Prostate gland (tissue), 2 donors: ENCODE measurements at regions not wholly inside any gene's neighbourhood (a gene's known extent, or its start where the extent isn't known, plus 50 kb on each side); places are given as distances from the start of the nearest gene placed in this dataset.

ENCODE experiments used
- POLR2A ChIP-seq: fragments of 450-650 bp; IDR thresholded peaks from one replicate; pipeline ENCODE4 v1.6.1; 2016; ENCODE audit warnings: antibody characterized with exemption, mild to moderate bottlenecking
- TF ChIP-seq, protein P1 (sequence below), 4 experiments: fragments of 200-600 bp in 2 of 4; fragments of 450-650 bp in 2 of 4; sonication (generic) in 2 of 4; IDR thresholded peaks; 1 replicate in 3 of 4; 2 replicates in 1 of 4; pipeline ENCODE4 v1.5.1; 2016 to 2019; ENCODE audit warnings: antibody characterized with exemption in 4 of 4, mild to moderate bottlenecking in 2 of 4, moderate library complexity in 2 of 4

DNA sequence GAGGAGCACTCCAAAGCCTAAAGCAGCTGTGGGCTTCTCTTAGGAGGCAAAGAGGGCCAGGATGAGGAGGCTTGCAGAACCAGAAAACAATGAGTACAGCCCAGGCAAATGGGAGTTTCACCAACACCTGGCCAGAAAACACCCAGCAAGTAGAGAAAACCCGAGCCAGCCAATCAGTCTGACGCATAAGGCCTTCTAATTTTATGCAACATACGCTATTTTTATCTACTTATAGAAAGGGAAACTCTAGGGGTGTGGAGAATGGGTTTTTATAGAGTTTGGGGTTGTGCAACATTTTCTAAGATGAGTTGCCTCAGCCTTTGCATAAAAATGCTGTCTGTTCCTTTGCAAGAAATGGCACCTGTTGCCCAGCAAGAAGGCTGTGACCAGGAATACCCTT, 529.0 kb upstream of the CDH5 start:
- TF ChIP-seq POLR2A: no peak
- TF ChIP-seq, protein P1, sequence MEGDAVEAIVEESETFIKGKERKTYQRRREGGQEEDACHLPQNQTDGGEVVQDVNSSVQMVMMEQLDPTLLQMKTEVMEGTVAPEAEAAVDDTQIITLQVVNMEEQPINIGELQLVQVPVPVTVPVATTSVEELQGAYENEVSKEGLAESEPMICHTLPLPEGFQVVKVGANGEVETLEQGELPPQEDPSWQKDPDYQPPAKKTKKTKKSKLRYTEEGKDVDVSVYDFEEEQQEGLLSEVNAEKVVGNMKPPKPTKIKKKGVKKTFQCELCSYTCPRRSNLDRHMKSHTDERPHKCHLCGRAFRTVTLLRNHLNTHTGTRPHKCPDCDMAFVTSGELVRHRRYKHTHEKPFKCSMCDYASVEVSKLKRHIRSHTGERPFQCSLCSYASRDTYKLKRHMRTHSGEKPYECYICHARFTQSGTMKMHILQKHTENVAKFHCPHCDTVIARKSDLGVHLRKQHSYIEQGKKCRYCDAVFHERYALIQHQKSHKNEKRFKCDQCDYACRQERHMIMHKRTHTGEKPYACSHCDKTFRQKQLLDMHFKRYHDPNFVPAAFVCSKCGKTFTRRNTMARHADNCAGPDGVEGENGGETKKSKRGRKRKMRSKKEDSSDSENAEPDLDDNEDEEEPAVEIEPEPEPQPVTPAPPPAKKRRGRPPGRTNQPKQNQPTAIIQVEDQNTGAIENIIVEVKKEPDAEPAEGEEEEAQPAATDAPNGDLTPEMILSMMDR (IDR thresholded peaks at IDR 0.05): no peak
